ENCODE measurements at regions not wholly inside any gene's neighbourhood (a gene's known extent, or its start where the extent isn't known, plus 50 kb on each side); places are given as distances from the start of the nearest gene placed in this dataset.

GRCh38 chr4:155566354-155566753 lies 100.3 kb upstream of the GUCY1A1 start:
- no peak for FAIRE-seq
- DNase-seq (ENCODE audit: insufficient read length, low spot score) = no peak
- TF ChIP-seq POLR2AphosphoS5 (IDR thresholded peaks at IDR 0.05; ENCODE audit: low read depth, low read length) (no peak), TAF1 (IDR thresholded peaks at IDR 0.05; ENCODE audit: low read depth, low read length) (no peak), SPI1 (IDR thresholded peaks at IDR 0.05; ENCODE audit: low read depth, low read length) (no peak), PAX5 (IDR thresholded peaks at IDR 0.05; ENCODE audit: insufficient read depth, low read length, severe bottlenecking) (no peak), POU2F2 (IDR thresholded peaks at IDR 0.05; ENCODE audit: low read depth, low read length) (no peak), POLR2A (IDR thresholded peaks at IDR 0.05; ENCODE audit: low read depth, low read length) (no peak)

DNA sequence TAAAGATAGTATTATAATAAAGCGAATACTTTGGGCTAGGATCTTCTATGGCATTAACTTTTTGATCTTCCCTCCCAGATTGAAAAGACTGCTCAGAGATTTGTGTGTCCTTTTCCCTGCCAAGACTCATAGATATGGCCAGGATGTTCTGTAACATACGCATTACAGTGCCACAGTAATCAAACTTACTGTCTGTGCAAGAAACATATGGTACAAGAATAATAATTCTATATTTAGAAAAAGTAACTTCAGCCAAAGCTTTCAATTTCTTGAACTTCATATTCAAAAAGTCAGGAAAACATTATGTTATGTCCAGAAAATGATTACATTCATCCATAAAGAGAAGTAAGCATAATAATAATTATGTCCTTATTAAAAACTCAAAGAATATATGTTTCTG lies 100.9 kb upstream of the GUCY1A1 start:
- FAIRE-seq (no peak), DNase-seq (ENCODE audit: insufficient read length, low spot score) (no peak)

GRCh38 chr4:155565330-155565729 lies 101.3 kb upstream of the GUCY1A1 start:
- FAIRE-seq (no peak), DNase-seq (ENCODE audit: insufficient read length, low spot score) (no peak)
- no peak for TF ChIP-seq TAF1 (IDR thresholded peaks at IDR 0.05; ENCODE audit: low read depth, low read length)
- TF ChIP-seq POLR2AphosphoS5 (IDR thresholded peaks at IDR 0.05; ENCODE audit: low read depth, low read length) = no peak
- TF ChIP-seq POLR2A (IDR thresholded peaks at IDR 0.05; ENCODE audit: low read depth, low read length) = no peak
- no peak for TF ChIP-seq SPI1 (IDR thresholded peaks at IDR 0.05; ENCODE audit: low read depth, low read length)
- no peak for TF ChIP-seq POU2F2 (IDR thresholded peaks at IDR 0.05; ENCODE audit: low read depth, low read length)
- TF ChIP-seq PAX5 (IDR thresholded peaks at IDR 0.05; ENCODE audit: insufficient read depth, low read length, severe bottlenecking) = no peak

More for the DNA sequence above, 100.9 kb upstream of the GUCY1A1 start:
- TF ChIP-seq POU2F2 (IDR thresholded peaks at IDR 0.05; ENCODE audit: low read depth, low read length) (no peak), TAF1 (IDR thresholded peaks at IDR 0.05; ENCODE audit: low read depth, low read length) (no peak), POLR2A (IDR thresholded peaks at IDR 0.05; ENCODE audit: low read depth, low read length) (no peak), SPI1 (IDR thresholded peaks at IDR 0.05; ENCODE audit: low read depth, low read length) (no peak)

DNA sequence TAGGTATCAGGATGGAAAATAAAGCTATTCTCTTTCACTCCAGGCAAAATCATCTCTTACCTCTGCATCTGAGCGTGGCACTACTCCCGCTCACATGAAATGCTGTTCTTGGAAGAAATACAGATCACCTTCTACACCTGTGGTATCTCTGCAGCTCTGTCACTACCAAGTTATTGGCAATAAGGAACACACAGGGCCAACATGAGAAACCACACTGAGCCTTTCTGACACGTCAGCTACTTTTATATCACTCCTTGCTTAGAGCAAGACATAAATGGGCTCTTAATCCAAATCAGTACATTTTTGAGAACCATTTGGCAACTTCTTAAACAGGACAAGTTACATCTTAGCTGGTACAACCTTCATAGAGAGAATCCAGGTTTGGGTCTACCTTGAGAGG lies 101.8 kb upstream of the GUCY1A1 start:
- FAIRE-seq (no peak), DNase-seq (ENCODE audit: insufficient read length, low spot score) (no peak)
- TF ChIP-seq POU2F2 (IDR thresholded peaks at IDR 0.05; ENCODE audit: low read depth, low read length) (no peak), POLR2A (IDR thresholded peaks at IDR 0.05; ENCODE audit: low read depth, low read length) (no peak), PAX5 (IDR thresholded peaks at IDR 0.05; ENCODE audit: insufficient read depth, low read length, severe bottlenecking) (no peak), SPI1 (IDR thresholded peaks at IDR 0.05; ENCODE audit: low read depth, low read length) (no peak), POLR2AphosphoS5 (IDR thresholded peaks at IDR 0.05; ENCODE audit: low read depth, low read length) (no peak), TAF1 (IDR thresholded peaks at IDR 0.05; ENCODE audit: low read depth, low read length) (no peak)

DNA sequence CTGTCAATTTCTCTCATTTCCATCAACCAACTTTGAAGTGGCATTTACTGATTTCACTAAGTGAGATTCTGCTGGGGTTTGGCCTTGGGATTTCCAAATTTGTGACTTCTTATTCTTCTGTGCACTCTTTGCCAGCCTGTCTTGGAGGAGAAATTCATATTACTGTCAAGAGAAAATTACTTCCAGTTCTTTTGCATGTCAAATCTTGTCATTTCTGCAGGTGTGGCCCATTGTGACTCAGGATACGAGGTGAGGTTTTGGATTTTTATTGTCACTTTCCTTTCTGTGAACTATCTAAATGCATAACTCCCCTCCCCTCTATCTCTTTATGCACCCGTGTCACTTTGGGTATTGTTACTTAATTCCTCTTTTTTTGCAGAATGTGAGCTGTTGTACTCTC lies 102.6 kb upstream of the GUCY1A1 start:
- FAIRE-seq (no peak), DNase-seq (ENCODE audit: insufficient read length, low spot score) (no peak)
- TF ChIP-seq POLR2AphosphoS5 (IDR thresholded peaks at IDR 0.05; ENCODE audit: low read depth, low read length) (no peak), SPI1 (IDR thresholded peaks at IDR 0.05; ENCODE audit: low read depth, low read length) (no peak), POU2F2 (IDR thresholded peaks at IDR 0.05; ENCODE audit: low read depth, low read length) (no peak), POLR2A (IDR thresholded peaks at IDR 0.05; ENCODE audit: low read depth, low read length) (no peak), PAX5 (IDR thresholded peaks at IDR 0.05; ENCODE audit: insufficient read depth, low read length, severe bottlenecking) (no peak), TAF1 (IDR thresholded peaks at IDR 0.05; ENCODE audit: low read depth, low read length) (no peak)

DNA sequence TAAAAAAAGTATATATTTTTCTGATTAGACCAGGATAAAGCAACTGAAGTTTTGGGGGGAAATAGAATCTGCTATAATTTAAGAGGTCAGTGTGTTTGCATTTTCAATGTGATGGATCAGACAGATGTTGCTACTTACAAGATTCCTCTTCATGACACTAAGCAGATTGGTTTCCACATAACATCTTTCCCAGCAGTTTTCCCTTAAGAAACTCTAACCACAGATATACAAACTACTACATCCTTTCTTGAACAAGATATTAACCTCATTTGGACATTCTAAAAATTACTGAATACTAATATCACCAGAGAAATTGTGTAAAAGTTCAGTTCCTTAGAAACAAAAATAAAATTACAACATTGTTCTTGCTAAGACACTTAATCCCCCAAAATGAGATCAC lies 106.7 kb upstream of the GUCY1A1 start:
- DNase-seq (ENCODE audit: insufficient read length, low spot score) (no peak), FAIRE-seq (no peak)
- no peak for TF ChIP-seq POU2F2 (IDR thresholded peaks at IDR 0.05; ENCODE audit: low read depth, low read length)
- TF ChIP-seq PAX5 (IDR thresholded peaks at IDR 0.05; ENCODE audit: insufficient read depth, low read length, severe bottlenecking) = no peak
- TF ChIP-seq SPI1 (IDR thresholded peaks at IDR 0.05; ENCODE audit: low read depth, low read length) = no peak
- TF ChIP-seq POLR2A (IDR thresholded peaks at IDR 0.05; ENCODE audit: low read depth, low read length) = no peak
- TF ChIP-seq POLR2AphosphoS5 (IDR thresholded peaks at IDR 0.05; ENCODE audit: low read depth, low read length) = no peak
- no peak for TF ChIP-seq TAF1 (IDR thresholded peaks at IDR 0.05; ENCODE audit: low read depth, low read length)

DNA sequence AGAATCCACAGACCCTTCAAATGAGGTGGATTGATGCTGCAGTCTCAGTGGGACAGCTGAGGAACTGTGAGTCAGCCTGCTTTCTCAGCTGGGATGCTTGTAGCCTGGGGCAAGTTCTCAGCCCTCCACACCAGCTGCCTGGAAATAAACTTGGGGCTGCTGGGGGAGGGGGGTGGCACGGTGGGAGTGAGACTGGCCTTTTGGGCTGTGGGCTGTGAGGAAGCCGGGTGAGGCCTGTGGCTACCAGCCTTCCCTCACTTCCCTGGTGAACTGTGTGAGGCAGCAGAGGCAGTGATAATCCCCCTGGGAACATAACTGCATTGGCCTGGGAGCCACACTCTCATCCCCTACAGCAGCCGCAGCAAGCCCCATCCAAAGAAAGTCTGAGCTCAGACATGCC lies 114.5 kb upstream of the GUCY1A1 start:
- no peak for DNase-seq (ENCODE audit: insufficient read length, low spot score)
- no peak for FAIRE-seq
- no peak for TF ChIP-seq SPI1 (IDR thresholded peaks at IDR 0.05; ENCODE audit: low read depth, low read length)
- TF ChIP-seq TAF1 (IDR thresholded peaks at IDR 0.05; ENCODE audit: low read depth, low read length) = no peak
- TF ChIP-seq POLR2AphosphoS5 (IDR thresholded peaks at IDR 0.05; ENCODE audit: low read depth, low read length) = no peak

DNA sequence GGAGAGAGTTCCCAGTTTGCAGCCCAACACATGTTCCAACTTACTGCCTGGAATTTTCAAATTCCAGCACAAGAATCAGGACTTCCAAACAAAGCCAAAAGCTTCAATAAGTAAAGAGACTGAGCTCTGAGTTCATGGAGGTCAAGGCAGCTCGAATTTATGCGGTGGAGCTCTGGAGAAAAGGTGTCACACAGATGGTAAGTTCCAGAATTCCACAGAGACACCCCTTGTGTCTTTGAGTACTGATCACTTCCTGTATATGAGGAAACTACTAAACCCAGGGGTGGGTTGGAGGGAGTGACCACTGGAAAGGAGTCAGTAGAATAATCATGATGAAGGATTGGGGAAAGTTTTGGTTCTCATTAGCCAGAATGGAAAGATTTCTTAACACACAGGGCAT lies 118.5 kb upstream of the GUCY1A1 start:
- DNase-seq (ENCODE audit: insufficient read length, low spot score) = no peak
- TF ChIP-seq POLR2A (IDR thresholded peaks at IDR 0.05; ENCODE audit: low read depth, low read length) (no peak), TAF1 (IDR thresholded peaks at IDR 0.05; ENCODE audit: low read depth, low read length) (no peak), SPI1 (IDR thresholded peaks at IDR 0.05; ENCODE audit: low read depth, low read length) (no peak), PAX5 (IDR thresholded peaks at IDR 0.05; ENCODE audit: insufficient read depth, low read length, severe bottlenecking) (no peak), POU2F2 (IDR thresholded peaks at IDR 0.05; ENCODE audit: low read depth, low read length) (no peak), POLR2AphosphoS5 (IDR thresholded peaks at IDR 0.05; ENCODE audit: low read depth, low read length) (no peak)
- FAIRE-seq = no peak

GRCh38 chr4:155546451-155546850 lies 120.2 kb upstream of the GUCY1A1 start:
- TF ChIP-seq TAF1 (IDR thresholded peaks at IDR 0.05; ENCODE audit: low read depth, low read length) (no peak), PAX5 (IDR thresholded peaks at IDR 0.05; ENCODE audit: insufficient read depth, low read length, severe bottlenecking) (no peak), POU2F2 (IDR thresholded peaks at IDR 0.05; ENCODE audit: low read depth, low read length) (no peak), POLR2A (IDR thresholded peaks at IDR 0.05; ENCODE audit: low read depth, low read length) (no peak), POLR2AphosphoS5 (IDR thresholded peaks at IDR 0.05; ENCODE audit: low read depth, low read length) (no peak), SPI1 (IDR thresholded peaks at IDR 0.05; ENCODE audit: low read depth, low read length) (no peak)
- no peak for DNase-seq (ENCODE audit: insufficient read length, low spot score)
- FAIRE-seq = no peak

DNA sequence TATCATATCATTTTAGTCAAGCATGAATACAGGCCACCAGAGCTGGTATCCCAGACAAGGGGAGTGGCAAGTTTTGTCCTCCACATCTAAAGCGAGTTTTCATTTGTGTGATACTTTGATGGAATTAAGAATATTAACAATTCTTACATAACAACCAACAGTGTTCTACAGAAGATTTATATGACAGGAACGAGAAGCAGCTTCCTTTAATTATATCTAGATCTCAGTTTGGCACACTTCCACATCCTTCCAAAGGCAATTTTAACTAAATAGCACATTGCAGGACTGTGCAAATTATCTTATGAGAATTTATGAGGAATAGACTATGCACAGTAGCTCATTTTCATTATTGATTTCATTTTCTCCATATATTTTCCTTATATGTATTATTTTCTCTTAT lies 121.2 kb upstream of the GUCY1A1 start:
- FAIRE-seq (no peak), DNase-seq (ENCODE audit: insufficient read length, low spot score) (no peak)
- TF ChIP-seq POLR2A (IDR thresholded peaks at IDR 0.05; ENCODE audit: low read depth, low read length) (no peak), PAX5 (IDR thresholded peaks at IDR 0.05; ENCODE audit: insufficient read depth, low read length, severe bottlenecking) (no peak), POU2F2 (IDR thresholded peaks at IDR 0.05; ENCODE audit: low read depth, low read length) (no peak), SPI1 (IDR thresholded peaks at IDR 0.05; ENCODE audit: low read depth, low read length) (no peak), TAF1 (IDR thresholded peaks at IDR 0.05; ENCODE audit: low read depth, low read length) (no peak), POLR2AphosphoS5 (IDR thresholded peaks at IDR 0.05; ENCODE audit: low read depth, low read length) (no peak)
